Liver (tissue), 8 donors: ENCODE measurements at regions not wholly inside any gene's neighbourhood (a gene's known extent, or its start where the extent isn't known, plus 50 kb on each side); places are given as distances from the start of the nearest gene placed in this dataset.

Experiments used
- DNase-seq: peaks from one replicate; pipeline ENCODE4 v3.0.0-alpha.2; 2017; ENCODE audit warnings: low spot score
- H3K27ac ChIP-seq, 2 donors: one replicate each; pipeline ENCODE4 v1.7.0; 2013; ENCODE audit warnings: inconsistent platforms in 2 of 2, low read length in 2 of 2, control low read depth in 1 of 2, low read depth in 1 of 2, mild to moderate bottlenecking in 1 of 2
- H3K27me3 ChIP-seq, 4 donors: one replicate each; pipeline versions ENCODE4 v1.6.1 to v1.7.0; 2013; ENCODE audit warnings: low read length in 3 of 4, inconsistent platforms in 1 of 4, mild to moderate bottlenecking in 1 of 4, moderate library complexity in 1 of 4; ENCODE audit not compliant: control insufficient read depth in 4 of 4, insufficient read depth in 4 of 4
- H3K36me3 ChIP-seq, 4 donors: one replicate each; pipeline versions ENCODE4 v1.6.1 to v1.7.0; 2013; ENCODE audit warnings: low read length in 3 of 4, mild to moderate bottlenecking in 3 of 4, low read depth in 1 of 4, moderate library complexity in 1 of 4; ENCODE audit not compliant: control insufficient read depth in 4 of 4, insufficient read depth in 3 of 4
- H3K4me1 ChIP-seq, 4 donors: one replicate each; pipeline versions ENCODE4 v1.6.1 to v1.7.0; 2013; ENCODE audit warnings: low read length in 3 of 4, mild to moderate bottlenecking in 3 of 4, moderate library complexity in 1 of 4; ENCODE audit not compliant: control insufficient read depth in 4 of 4, insufficient read depth in 4 of 4
- H3K4me3 ChIP-seq, 3 donors: one replicate each; pipeline versions ENCODE4 v1.6.1 to v1.7.0; 2013; ENCODE audit warnings: low read length in 3 of 3, control low read depth in 1 of 3, low read depth in 1 of 3, mild to moderate bottlenecking in 1 of 3
- H3K9ac ChIP-seq, 2 donors: one replicate each; pipeline ENCODE4 v1.7.0; 2013; ENCODE audit warnings: low read length in 2 of 2, mild to moderate bottlenecking in 2 of 2, moderate library complexity in 2 of 2, control low read depth in 1 of 2, low read depth in 1 of 2
- H3K9me3 ChIP-seq, 4 donors: one replicate each; pipeline versions ENCODE4 v1.6.1 to v1.7.0; 2013; ENCODE audit warnings: low read length in 3 of 4; ENCODE audit not compliant: control insufficient read depth in 4 of 4
- ATF3 ChIP-seq: IDR thresholded peaks from 2 replicates; pipeline ENCODE4 v1.6.1; 2016; ENCODE audit warnings: antibody characterized with exemption
- CTCF ChIP-seq: fragments of 150-350 bp; IDR thresholded peaks from 2 replicates; pipeline ENCODE4 v1.5.1; 2017; ENCODE audit warnings: improper control_type of control experiment, low read depth, low read length; ENCODE audit not compliant: missing input control
- EGR1 ChIP-seq, 2 donors: IDR thresholded peaks; 2 replicates each; pipeline ENCODE4 v1.6.1; 2016 to 2018; ENCODE audit warnings: antibody characterized with exemption in 2 of 2, low read depth in 2 of 2
- FOXA1 ChIP-seq: IDR thresholded peaks from 2 replicates; pipeline ENCODE4 v1.6.1; 2016; ENCODE audit warnings: antibody characterized with exemption
- FOXA2 ChIP-seq: IDR thresholded peaks from 2 replicates; pipeline ENCODE4 v1.6.1; 2016; ENCODE audit warnings: antibody characterized with exemption
- GABPA ChIP-seq, 2 donors: IDR thresholded peaks in 1 of 2; conservative IDR thresholded peaks in 1 of 2; 2 replicates each; pipeline ENCODE4 v1.6.1; 2016; ENCODE audit warnings: antibody characterized with exemption in 2 of 2, mild to moderate bottlenecking in 1 of 2, moderate library complexity in 1 of 2
- HNF4A ChIP-seq, 2 donors: conservative IDR thresholded peaks; 2 replicates each; pipeline ENCODE4 v1.6.1; 2016; ENCODE audit warnings: antibody characterized with exemption in 2 of 2, mild to moderate bottlenecking in 2 of 2
- HNF4G ChIP-seq: IDR thresholded peaks from 2 replicates; pipeline ENCODE4 v1.6.1; 2016; ENCODE audit warnings: antibody characterized with exemption
- JUND ChIP-seq, 2 donors: IDR thresholded peaks; 2 replicates each; pipeline ENCODE4 v1.6.1; 2016; ENCODE audit warnings: antibody characterized with exemption in 2 of 2
- NR2F2 ChIP-seq: IDR thresholded peaks from 2 replicates; pipeline ENCODE4 v1.6.1; 2016; ENCODE audit warnings: antibody characterized with exemption
- RXRA ChIP-seq, 2 donors: IDR thresholded peaks; 2 replicates each; pipeline ENCODE4 v1.6.1; 2017 to 2018; ENCODE audit warnings: antibody characterized with exemption in 2 of 2, mild to moderate bottlenecking in 1 of 2
- SP1 ChIP-seq: IDR thresholded peaks from 2 replicates; pipeline ENCODE4 v1.6.1; 2018; ENCODE audit warnings: antibody characterized with exemption, mild to moderate bottlenecking
- TAF1 ChIP-seq: conservative IDR thresholded peaks from 2 replicates; pipeline ENCODE4 v1.6.1; 2016; ENCODE audit warnings: antibody characterized with exemption, mild to moderate bottlenecking
- YY1 ChIP-seq: IDR thresholded peaks from 2 replicates; pipeline ENCODE4 v1.6.1; 2016; ENCODE audit warnings: antibody characterized with exemption, mild to moderate bottlenecking
- ZBTB33 ChIP-seq: IDR thresholded peaks from 2 replicates; pipeline ENCODE4 v1.6.1; 2016; ENCODE audit warnings: antibody characterized with exemption
- WGBS: extraction: QIAGEN DNeasy Blood & Tissue Kit; methylation state at CpG from one replicate; pipeline ENCODE4 v1.1.7; 2013; 5-methylcytosine and 5-hydroxymethylcytosine counted together
- TF ChIP-seq, protein P1 (sequence below): IDR thresholded peaks from 2 replicates; pipeline ENCODE4 v1.6.1; 2016; ENCODE audit warnings: antibody characterized with exemption, mild to moderate bottlenecking
- donor health status: healthy.
- donor health status: healthy.
- donor health status: healthy.
- donor health status: healthy.
- donor health status: healthy.

GRCh38 chr9:24672336-24672735 is 126.6 kb upstream of the IZUMO3 start:
- Histone ChIP-seq H3K4me3 (no peak overlapping the region), H3K27ac (no peak overlapping the region), H3K36me3 (no peaks in the 10 kb centered on the region), H3K4me1 (no peaks in the 10 kb centered on the region), H3K9ac (no peak overlapping the region), H3K27me3 (no peaks in the 10 kb centered on the region), H3K9me3 (no peaks in the 10 kb centered on the region)
- no peak for TF ChIP-seq FOXA1
- TF ChIP-seq ZBTB33 = no peak
- TF ChIP-seq HNF4A (conservative IDR thresholded peaks at IDR 0.05) = no peak
- TF ChIP-seq JUND (IDR thresholded peaks at IDR 0.05) = no peak
- TF ChIP-seq YY1 = no peak
- TF ChIP-seq EGR1 (IDR thresholded peaks at IDR 0.05; ENCODE audit: low read depth in 2 of 2) = no peak
- TF ChIP-seq GABPA (IDR thresholded peaks at IDR 0.05 in 1 of 2, conservative IDR thresholded peaks at IDR 0.05 in 1 of 2) = no peak
- no peak for TF ChIP-seq ATF3
- no peak for DNase-seq

GRCh38 chr9:24657387-24657786 is 111.7 kb upstream of the IZUMO3 start:
- H3K4me1 ChIP-seq = no peaks in the 10 kb centered on the region
- DNase-seq = no peak
- no peaks in the 10 kb centered on the region for H3K36me3 ChIP-seq
- H3K27ac ChIP-seq = no peak overlapping the region
- peaks cover 0 to 7% (median 1%) of the 10 kb centered on the region in 4 donors for H3K9me3 ChIP-seq
- H3K27me3 ChIP-seq = no peaks in the 10 kb centered on the region
- H3K9ac ChIP-seq = no peak overlapping the region
- WGBS = 78% methylated on average over 3 of the region's 3 CpGs
- no peak overlapping the region for H3K4me3 ChIP-seq
- no peak for TF ChIP-seq TAF1
- no peak for TF ChIP-seq JUND (IDR thresholded peaks at IDR 0.05)
- no peak for TF ChIP-seq EGR1 (IDR thresholded peaks at IDR 0.05; ENCODE audit: low read depth in 2 of 2)
- no peak for TF ChIP-seq ATF3
- TF ChIP-seq, protein P1, sequence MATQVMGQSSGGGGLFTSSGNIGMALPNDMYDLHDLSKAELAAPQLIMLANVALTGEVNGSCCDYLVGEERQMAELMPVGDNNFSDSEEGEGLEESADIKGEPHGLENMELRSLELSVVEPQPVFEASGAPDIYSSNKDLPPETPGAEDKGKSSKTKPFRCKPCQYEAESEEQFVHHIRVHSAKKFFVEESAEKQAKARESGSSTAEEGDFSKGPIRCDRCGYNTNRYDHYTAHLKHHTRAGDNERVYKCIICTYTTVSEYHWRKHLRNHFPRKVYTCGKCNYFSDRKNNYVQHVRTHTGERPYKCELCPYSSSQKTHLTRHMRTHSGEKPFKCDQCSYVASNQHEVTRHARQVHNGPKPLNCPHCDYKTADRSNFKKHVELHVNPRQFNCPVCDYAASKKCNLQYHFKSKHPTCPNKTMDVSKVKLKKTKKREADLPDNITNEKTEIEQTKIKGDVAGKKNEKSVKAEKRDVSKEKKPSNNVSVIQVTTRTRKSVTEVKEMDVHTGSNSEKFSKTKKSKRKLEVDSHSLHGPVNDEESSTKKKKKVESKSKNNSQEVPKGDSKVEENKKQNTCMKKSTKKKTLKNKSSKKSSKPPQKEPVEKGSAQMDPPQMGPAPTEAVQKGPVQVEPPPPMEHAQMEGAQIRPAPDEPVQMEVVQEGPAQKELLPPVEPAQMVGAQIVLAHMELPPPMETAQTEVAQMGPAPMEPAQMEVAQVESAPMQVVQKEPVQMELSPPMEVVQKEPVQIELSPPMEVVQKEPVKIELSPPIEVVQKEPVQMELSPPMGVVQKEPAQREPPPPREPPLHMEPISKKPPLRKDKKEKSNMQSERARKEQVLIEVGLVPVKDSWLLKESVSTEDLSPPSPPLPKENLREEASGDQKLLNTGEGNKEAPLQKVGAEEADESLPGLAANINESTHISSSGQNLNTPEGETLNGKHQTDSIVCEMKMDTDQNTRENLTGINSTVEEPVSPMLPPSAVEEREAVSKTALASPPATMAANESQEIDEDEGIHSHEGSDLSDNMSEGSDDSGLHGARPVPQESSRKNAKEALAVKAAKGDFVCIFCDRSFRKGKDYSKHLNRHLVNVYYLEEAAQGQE = no peak
- TF ChIP-seq HNF4G = no peak
- TF ChIP-seq GABPA (IDR thresholded peaks at IDR 0.05 in 1 of 2, conservative IDR thresholded peaks at IDR 0.05 in 1 of 2) = no peak
- TF ChIP-seq YY1 = no peak
- TF ChIP-seq RXRA (IDR thresholded peaks at IDR 0.05) = no peak
- no peak for TF ChIP-seq NR2F2
- TF ChIP-seq SP1 = no peak
- TF ChIP-seq CTCF = no peak
- no peak for TF ChIP-seq FOXA2
